Inflammatory macrophage treated with lipopolysaccharide for 4 hours (primary cell): ENCODE measurements at regions not wholly inside any gene's neighbourhood (a gene's known extent, or its start where the extent isn't known, plus 50 kb on each side); places are given as distances from the start of the nearest gene placed in this dataset.
"Not testable (repeated sequence)": the region's sequence is repeated elsewhere in the genome, so short reads cannot be mapped to it uniquely, and the experiment has no call there.

Experiments
- DNase-seq: peaks from one replicate; pipeline ENCODE4 v3.0.0-alpha.2; 2020

- no peak for DNase-seq
Measured at GRCh38 chr6:147990159-147990558, 352.5 kb upstream of the SASH1 start.

- DNase-seq, result no peak
Measured at GRCh38 chr6:147991961-147992360, 350.7 kb upstream of the SASH1 start.

- DNase-seq, result no peak
Measured at GRCh38 chr6:147999001-147999540, 343.6 kb upstream of the SASH1 start.

- DNase-seq, result no peak
Measured at GRCh38 chr6:148001844-148002642, 340.6 kb upstream of the SASH1 start.

GRCh38 chr6:148004651-148005050, 338.0 kb upstream of the SASH1 start:
- no peak for DNase-seq

- DNase-seq, result no peak
Measured at GRCh38 chr6:148005806-148006205, 336.8 kb upstream of the SASH1 start.

- not testable (repeated sequence) for DNase-seq
Measured at GRCh38 chr6:148010516-148010915, 332.1 kb upstream of the SASH1 start.

- no peak for DNase-seq
Measured at GRCh38 chr6:148016013-148016412, 326.6 kb upstream of the SASH1 start.

- no peak for DNase-seq
Measured at GRCh38 chr6:148021165-148021564, 321.5 kb upstream of the SASH1 start.

GRCh38 chr6:148021699-148022098, 320.9 kb upstream of the SASH1 start:
- DNase-seq, result no peak

GRCh38 chr6:148022279-148022678, 320.4 kb upstream of the SASH1 start:
- DNase-seq, result not testable (repeated sequence)

- no peak for DNase-seq
Measured at GRCh38 chr6:148027201-148027600, 315.4 kb upstream of the SASH1 start.

- DNase-seq, result no peak
Measured at GRCh38 chr6:148035806-148036390, 306.7 kb upstream of the SASH1 start.

- no peak for DNase-seq
Measured at GRCh38 chr6:148037496-148037895, 305.1 kb upstream of the SASH1 start.

- DNase-seq, result no peak
Measured at GRCh38 chr6:148041546-148041945, 301.1 kb upstream of the SASH1 start.

GRCh38 chr6:148042536-148042935, 300.1 kb upstream of the SASH1 start:
- DNase-seq, result no peak

GRCh38 chr6:148044261-148044751, 298.3 kb upstream of the SASH1 start:
- DNase-seq, result no peak

- DNase-seq, result no peak
Measured at GRCh38 chr6:148044921-148045320, 297.7 kb upstream of the SASH1 start.

GRCh38 chr6:148053209-148053608, 289.4 kb upstream of the SASH1 start:
- no peak for DNase-seq

- DNase-seq, result no peak
Measured at GRCh38 chr6:148053796-148054195, 288.8 kb upstream of the SASH1 start.

GRCh38 chr6:148054219-148054618, 288.4 kb upstream of the SASH1 start:
- no peak for DNase-seq

- no peak for DNase-seq
Measured at GRCh38 chr6:148055419-148055818, 287.2 kb upstream of the SASH1 start.

- DNase-seq, result no peak
Measured at GRCh38 chr6:148059869-148060268, 282.8 kb upstream of the SASH1 start.
